ENCODE measurements at regions not wholly inside any gene's neighbourhood (a gene's known extent, or its start where the extent isn't known, plus 50 kb on each side); places are given as distances from the start of the nearest gene placed in this dataset.

DNA sequence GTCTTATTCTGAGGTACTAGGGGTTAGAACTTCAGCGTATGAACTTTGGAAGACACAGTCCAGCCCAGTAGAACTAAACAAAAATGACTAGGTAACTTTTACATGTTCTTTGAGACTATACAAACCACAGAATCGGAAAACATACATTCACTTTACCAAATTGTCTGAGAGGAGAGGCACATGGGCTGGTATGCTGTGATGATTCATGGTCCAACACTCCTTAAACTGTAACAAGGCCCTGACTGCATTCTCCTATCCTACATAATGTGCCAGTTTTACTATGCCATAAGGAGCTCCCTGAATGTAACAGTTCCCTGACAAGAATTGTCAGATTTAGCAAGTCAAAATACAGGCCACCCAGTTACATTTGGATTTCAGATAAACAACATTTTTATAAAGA, 640.0 kb downstream of the RAB28 start:
- DNase-seq, result no peak

DNA sequence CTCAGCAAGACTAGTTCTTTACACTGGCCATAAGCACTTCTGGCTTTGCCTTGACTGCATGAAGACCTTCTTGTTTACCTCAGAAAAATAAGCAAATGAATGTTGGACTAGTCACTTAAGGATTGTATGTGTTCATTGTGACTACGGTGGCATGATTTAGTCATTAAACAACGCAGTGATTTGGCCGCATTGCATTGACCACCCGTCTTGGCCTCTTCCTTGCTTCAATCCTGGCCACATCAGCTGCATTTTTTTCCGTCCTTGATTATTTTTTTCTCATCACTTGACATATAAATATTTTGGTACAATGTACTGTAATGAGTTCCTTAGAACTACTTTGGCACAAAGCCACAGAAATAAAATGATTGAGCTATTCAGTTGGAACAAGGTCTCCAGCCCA, 656.2 kb downstream of the RAB28 start:
- no peak for DNase-seq

DNA sequence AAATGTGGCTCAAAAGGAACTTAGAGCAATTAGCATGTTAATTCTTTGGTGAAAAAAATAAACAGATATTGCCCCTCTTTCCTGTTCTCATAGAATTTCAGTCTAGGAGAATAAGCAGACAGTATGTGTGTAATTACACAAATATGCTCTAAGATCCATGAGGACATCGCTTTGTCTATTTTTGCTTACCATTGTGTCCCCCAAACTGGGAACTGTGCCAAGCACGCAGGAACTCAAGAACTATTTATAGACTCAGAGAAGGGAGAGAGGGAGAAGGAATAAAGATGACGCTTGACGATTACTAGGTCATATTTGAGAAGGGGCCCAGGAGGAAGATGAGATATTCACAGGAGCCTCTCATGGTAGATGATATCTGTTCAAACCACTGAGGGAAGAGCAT, 692.6 kb downstream of the RAB28 start:
- DNase-seq, result no peak

DNA sequence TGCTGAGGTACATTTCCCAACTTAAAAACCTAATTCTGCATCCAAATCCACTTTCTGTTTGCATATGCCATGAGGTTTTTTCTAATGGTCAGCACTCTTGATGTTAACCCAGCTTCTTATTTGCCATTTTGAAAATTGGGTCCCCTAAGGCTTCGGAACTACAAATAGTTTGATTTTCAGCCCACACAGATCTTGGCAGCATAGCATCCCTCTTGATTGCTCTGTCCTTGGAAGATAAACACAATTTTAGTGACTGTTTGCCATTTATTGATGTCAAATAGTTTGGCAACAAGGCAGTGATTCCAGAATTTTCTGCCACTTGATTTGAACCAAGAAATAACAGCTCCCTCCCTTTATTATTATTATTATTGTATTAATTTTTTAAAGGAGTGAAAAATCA, 696.9 kb downstream of the RAB28 start:
- no peak for DNase-seq

DNA sequence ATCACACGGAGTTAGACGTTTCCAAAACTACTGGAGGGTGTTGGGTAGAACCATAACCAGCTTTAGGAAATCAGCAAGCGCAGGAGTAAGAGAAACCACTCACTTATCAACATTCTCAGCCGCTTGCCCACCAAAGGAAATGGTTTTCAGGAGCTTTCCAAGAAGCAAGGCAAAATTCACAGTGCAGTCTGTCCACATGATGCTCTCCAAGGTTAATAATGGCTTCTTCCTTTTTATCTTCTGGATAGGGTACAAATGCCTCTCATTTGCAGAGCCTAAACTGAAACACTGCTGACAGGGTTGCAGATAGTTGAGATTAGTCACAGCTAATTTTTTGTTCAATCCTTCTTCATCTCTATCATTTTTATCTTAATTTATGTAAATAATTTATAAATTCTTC, 705.4 kb downstream of the RAB28 start:
- no peak for DNase-seq

DNA sequence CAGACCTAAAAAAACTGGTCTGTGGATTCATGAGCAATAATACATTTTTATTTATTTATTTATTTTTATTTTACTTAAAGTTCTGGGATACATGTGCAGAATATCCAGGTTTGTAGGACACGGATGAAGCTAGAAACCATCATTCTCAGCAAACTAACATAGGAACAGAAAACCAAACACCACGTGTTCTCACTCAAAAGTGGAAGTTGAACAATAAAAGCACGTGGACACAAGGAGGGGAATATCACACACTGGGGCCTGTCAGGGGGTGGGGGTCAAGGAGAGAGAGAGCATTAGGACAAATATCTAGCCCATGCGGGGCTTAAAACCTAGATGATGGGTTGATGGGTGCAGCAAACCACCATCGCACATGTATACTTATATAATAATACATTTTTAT, 705.9 kb downstream of the RAB28 start:
- no peak for DNase-seq

DNA sequence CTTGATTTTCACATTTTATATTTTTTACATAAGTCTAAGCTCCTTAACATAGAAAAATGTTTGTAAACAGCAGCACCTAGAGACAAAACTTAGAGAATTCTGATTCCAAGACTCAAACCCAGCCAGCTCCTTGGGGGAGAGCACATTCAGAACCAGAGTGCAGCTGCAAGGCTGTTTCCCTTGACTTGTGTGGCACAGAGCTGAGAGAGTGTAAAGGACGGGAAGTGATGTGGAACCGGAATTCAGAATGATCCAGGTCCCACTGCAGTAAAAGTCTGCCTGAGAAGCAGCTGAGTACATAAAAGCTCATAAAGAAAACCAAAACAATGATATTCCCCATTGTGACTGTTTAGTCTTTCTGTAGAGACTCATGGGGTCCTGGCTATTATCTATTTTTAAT, 713.8 kb downstream of the RAB28 start:
- peak; percentile 42 for DNase-seq

DNA sequence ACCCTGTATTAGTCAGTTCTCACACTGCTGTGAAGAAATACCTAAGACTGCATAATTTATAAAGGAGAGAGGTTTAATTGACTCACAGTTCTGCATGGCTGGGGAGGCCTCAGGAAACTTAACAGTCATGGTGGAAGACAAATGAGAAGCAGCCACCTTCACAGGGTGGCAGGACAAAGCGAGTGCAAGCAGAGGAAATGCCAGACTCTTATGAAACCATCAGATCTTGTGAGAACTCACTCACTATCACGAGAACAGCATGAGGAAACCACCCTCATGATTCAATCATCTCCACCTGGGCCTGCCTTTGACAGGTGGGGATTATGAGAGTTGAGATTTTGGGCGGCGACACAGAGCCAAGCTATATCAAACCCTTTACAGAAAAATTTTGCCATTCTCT, 722.4 kb downstream of the RAB28 start:
- no peak for DNase-seq

DNA sequence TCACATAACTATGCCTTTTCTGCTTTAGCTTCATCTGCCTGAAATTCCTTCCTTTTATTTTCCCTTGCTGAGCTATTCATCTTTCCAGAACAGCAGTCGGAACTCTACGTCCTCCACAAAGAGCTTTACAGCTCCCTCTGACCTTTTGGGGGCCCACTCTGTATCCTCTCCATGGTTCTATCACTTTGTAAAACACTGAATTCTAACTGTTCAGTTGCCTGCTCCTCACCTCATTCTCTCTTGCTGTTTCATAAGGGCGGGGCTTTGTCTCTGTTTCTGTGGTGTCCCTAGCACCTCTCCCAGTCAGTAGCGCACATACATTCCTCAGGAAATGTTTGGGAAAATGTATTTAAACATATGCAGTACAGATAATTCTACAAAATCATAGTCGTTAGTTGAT, 737.0 kb downstream of the RAB28 start:
- no peak for DNase-seq

DNA sequence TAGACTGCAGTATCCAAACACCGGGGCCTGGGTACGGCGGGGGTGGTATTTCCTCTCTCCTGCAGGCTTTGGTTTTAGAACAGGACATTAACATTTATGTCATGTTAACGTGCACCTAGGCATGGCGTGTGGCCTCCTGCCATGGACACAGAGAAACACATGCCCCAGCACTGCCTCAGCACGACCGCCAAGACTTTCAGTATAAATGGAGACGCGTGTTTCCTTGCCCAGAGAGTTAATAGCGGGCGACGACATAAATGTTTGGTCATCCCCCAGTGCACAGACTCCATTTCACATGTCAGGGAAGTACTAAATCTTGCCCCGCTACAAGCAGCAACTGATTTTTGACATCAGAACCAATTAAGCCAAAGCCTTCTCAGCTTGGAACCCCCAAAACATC, 737.9 kb downstream of the RAB28 start:
- DNase-seq, result no peak

DNA sequence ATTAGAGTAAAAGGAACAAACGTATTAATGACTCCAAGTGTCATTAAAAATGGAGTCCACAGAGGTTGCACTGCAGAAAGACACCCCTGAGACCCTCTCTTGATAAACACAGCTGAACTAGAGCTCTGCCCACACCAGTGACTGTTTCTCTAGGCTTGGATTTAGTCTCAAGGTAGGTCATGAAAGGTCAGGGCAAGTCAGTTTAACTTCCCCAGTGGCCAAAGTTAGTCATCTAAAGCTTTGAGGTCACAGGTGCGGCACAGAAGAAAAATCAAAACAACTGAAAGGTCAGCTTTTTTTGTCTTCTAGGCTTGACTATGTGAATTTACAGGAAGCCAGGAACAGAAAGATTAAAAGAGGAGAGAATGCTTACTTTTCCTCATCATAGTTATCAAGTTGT, 749.6 kb downstream of the RAB28 start:
- no peak for DNase-seq

DNA sequence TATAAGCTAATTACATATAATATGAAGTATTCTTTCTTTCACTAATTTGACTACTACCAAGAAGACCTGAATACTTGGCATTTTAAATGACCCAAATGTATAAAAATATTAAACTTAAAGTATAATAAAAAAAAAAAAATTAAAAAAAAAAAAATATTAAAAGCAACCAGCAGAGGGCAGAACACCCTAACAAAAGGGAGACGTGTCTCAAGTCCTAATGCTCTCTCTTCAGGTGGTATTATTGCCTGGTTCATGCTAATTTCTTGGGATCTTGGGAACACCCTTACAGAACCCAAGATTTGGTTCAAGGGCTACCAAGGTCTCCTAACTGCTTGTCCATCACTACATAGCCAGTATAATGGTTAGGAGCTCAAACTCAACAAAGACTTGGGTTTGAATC, 754.8 kb downstream of the RAB28 start:
- no peak for DNase-seq

DNA sequence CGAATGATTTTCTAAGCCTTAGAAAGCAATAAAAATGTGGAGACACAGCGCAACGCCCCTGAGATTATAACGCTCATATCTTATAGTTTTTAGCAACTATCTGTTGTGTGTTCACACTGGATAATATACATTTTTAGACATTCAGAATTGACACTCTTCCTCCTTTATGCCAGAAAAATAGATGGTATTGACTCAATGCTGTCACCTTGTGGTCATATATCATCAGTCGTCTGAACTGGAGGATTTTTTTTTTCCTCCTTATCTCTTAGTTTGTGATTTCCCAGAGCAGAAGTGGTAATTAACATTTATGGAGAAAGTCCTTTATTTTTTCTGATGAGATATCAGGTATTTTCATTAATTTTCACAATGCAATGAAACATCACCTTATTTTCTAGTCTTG, 759.6 kb downstream of the RAB28 start:
- no peak for DNase-seq

DNA sequence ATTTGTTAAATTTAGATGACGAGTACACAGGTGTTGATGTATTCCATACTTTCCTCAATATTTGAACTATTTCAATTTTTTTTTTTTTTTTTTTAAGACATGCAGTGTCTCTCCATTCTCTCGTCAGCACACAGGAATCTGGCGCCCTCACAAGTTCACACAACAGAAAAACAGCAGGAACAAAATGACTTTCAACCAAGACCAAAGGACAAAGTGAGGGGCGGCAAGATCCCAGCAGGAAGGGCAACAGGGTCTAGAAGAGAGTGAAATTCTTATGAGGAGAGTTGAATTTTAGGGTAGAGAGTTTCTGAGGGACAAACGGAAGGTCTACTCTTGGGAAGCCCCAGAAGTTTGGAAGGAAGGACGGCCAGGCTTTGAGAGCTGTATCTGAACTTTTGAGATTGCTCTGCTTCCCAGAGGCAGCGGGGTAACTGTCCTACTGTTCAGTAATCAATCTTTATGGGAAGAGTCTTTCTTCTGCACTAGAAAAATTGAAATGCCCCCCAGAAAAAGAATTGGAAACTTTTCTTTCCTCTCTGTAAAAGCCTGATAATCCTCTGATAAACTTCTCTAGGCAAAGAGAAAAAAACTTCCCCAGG, 760.2 kb downstream of the RAB28 start:
- no peak for DNase-seq

DNA sequence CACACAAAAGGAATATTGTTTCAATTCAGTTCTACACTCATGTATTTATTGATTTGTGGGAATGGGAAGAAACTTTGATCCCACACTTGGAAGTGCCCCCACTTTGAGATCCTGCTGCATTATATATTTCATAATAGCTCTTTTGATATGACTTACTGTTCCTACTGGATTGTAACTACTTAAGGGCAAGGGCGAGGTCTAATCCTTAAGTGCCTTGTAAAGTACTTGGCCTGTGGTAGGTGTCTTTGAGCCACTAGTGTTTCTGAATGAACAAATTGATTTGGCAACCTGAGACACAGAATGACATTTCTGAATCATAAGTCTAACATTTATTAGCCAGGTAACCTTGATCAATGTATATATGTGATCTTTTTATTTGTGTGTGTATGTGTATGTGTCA, 767.2 kb downstream of the RAB28 start:
- DNase-seq, result no peak

DNA sequence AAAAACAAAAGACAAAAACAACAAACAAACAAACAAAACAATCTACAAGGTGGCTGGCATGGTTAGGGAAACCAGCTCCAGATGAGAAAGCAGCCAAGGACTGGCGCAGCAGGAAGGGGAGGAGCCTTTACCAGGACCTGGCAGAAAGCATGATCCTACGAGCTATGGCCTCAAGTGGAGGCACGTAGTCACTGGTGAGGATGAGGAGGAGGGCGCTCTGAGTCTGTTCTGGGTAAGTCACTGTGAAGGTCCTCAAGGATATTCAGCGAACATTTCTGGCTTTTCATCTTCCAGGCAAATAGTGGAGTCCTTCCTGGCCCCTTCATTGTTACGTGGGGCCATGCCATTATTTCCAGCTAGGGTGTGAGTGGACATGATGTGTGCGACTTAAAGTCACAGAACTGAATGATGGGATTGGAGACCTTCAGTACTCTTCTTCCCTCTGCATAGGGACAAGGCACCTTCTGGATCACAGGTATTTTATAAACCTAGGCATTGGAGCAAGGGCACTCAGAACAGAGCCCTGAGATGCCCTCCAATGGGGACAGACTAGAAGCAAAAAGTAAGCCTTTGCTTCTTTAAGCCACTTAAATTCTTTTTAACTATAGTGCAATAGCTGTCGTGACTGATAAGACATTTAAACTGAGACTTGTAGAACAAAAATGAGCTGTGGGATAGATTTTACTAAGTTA, 771.3 kb downstream of the RAB28 start:
- DNase-seq, result no peak

DNA sequence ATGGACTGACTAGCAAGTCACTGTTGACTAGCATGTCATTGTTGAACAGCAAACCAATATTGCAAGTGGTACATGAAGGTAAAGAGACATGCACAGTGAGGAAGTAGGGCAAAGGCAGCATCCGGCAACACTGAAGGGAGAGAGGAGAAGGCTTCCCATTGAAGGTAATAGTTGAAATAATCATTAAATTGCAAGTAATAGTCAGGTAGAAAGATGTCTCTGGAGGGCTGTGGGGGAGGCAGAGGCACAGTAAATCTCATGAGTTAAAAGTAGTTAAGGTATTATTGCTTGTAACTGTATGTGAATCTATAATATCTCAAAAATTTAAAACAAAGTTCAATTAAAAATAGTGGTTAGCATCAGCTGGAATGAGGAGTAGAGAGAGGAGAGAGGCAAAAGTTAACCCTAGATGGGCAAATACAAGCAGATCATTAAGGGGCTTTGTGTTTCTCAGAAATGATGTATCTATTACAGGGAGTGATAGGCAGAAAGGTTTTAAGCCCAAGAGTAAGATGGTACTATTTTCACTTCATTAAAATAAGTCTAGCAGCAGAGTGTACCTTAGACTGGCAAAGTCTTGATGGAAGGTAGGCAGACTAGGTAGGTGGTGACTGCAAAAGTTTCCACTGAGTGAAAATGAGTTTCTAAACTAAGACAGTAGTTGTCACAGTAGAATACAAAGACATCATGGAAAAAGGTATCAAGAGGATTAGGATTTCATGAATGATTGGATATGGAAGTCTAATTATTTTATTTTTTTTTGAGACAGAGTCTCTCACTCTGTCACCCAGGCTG, 776.6 kb downstream of the RAB28 start:
- DNase-seq, result no peak

DNA sequence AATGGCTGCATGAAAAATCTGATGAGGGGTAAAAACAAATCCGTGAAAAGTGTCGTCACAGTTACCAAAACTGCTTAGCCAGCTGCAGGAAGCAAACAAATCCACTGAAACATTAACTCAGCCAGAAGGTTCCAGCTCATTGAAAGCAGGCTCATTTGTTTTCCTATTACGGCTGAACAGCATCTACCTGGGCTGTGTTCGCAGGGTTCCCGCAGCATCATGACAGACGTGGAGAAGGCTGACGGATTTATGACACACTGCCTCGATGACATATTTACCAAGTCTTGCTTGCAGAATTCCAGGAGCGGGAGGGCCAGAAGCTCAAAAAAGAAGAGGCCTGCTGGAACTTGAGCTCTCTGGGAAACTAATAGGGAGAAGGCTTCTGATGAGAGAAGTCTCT, 781.1 kb downstream of the RAB28 start:
- no peak for DNase-seq

DNA sequence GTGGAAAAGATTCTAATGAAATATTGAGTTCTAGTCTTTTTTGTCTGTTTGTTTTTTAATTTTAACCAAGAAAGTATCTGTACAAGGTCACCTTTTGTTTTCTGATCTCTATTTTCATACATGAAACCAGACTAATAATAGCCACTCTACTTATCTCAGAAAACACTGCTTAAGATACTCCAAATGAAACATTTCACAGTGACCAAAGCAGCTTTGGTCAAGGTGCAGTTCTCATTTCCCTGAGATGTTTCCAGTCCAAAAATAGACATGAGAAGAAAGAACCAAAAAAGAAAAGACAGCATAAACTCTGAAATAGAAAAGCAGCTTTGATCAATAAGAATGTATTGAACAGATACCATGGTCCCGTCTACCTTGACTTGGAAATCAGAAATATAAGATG, 782.8 kb downstream of the RAB28 start:
- DNase-seq, result no peak

DNA sequence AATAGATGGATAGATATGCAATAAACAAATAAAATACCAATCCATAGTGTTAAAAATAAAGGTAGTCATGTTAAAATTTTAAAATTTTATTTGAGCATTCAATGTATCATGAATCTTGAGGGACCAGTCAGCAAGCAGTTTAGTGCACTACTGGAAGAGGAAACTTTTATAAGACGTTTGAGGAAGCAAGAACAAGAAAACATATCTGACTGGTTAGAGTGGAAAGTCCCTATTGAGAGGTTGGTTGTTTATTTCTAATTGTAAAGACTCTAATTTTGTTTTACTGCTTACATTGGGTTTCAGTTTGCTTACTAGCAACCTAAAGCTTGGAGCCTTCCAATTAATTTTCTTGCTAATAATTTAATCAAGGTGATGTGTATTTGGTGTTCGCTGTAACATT, 786.2 kb downstream of the RAB28 start:
- no peak for DNase-seq

DNA sequence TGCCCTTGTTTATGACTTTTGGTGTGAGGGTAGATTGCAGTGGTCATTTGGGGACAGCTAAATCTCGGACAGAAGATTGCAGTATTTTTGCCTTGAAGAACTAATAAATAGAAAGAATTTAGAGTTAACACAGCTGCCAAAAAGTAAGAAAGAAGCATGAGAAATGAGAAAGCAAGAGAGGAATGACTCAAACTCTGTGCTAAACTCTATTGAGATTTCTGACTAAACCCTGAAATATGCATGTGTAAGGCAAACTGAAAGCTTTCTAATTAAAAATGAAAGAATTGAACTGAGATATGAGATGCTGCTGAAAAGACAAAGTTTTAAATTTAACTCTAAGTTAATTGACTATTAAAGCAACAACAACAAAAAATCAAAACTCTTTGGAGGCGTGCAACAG, 791.3 kb downstream of the RAB28 start:
- DNase-seq, result no peak

DNA sequence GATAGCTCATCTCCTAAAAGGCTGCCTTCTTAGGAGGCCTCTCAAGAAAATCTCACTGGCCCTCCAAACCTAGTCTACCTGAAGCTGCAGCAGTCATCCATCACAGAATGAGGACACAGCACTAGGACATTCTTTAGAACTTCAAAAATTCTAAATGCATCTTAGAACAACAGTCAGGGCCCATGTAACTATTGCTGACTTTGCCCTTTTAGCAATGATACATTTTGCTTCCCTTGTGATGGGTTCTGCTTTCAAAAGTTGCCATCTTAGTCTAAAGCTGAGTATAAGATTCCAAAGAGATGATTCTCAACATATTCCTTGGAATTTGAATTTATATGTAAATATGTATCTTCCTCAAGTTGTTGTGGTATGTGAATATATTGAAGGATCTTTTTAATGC, 793.0 kb downstream of the RAB28 start:
- DNase-seq, result no peak

DNA sequence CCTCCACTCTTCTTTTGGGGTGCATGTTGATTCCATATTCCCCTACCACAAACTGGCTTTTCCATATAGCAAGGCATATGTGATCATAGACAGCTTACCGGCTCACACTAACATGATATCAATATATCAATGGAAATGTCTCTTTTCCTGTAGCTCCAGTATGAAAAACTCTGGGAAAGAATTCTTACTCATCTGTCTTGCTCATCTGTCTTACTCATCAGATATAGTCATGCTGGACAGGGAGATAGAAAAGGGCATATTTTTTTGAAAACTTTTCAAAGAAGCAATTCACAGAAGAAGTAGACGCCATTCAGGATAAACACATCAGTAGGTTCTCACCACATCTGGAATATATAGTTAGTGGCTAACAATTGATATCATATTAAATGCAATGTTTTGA, 794.7 kb downstream of the RAB28 start:
- DNase-seq, result no peak

DNA sequence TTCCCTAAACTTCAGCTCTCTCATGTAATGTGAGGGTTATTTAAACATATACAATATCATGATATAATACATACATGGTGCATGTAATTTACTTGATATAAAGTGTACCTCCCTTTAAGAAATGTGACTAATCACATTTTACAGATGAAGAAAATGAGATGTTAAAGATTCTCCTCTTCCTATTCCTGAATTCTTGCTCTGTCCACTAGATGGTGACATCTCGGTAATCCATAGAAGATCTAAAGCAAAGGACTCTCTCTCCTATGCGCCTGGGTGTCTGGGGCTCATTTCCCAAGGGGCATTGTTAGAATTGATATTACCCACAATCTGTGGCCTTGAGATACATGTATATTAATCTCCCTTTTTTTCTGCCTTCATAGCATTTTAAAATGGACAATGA, 804.9 kb downstream of the RAB28 start:
- no peak for DNase-seq

DNA sequence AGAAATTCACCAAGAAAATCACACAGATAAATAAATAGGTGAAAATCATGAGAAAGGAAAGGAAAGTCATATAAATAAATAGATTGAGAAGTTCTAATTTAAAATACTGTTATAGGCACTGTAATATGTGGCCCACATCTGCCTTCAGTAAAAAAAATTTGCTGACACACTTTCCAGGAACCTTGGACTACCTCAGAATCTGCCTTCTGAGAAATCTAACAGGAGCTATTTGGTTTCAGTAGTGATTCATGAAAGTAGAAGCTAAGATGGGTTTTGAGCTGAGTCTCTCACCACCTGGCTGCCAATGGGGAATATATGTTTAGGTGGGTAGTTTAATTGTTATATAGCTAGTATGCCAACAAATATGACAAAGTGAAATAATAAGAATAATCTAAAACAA, 810.0 kb downstream of the RAB28 start:
- no peak for DNase-seq
